Thyroid gland (tissue), 4 donors: ENCODE measurements at regions not wholly inside any gene's neighbourhood (a gene's known extent, or its start where the extent isn't known, plus 50 kb on each side); places are given as distances from the start of the nearest gene placed in this dataset.

Experiments
- CTCF ChIP-seq, 6 experiments: fragments of 200-600 bp in 3 of 6; fragments of 450-650 bp in 3 of 6; sonication (generic) in 3 of 6; IDR thresholded peaks; one replicate each; pipeline ENCODE4 v1.5.1; 2016 to 2019; ENCODE audit warnings: antibody characterized with exemption in 6 of 6, mild to moderate bottlenecking in 2 of 6, inconsistent platforms in 1 of 6, moderate library complexity in 1 of 6
- POLR2A ChIP-seq, 2 donors: fragments of 450-650 bp; IDR thresholded peaks; one replicate each; pipeline ENCODE4 v1.6.1; 2017; ENCODE audit warnings: antibody characterized with exemption in 2 of 2, mild to moderate bottlenecking in 2 of 2, moderate library complexity in 1 of 2

GRCh38 chr4:31187979-31188378 is 467.8 kb downstream of the PCDH7 start:
- TF ChIP-seq CTCF (IDR thresholded peaks at IDR 0.05) (no peak), POLR2A (IDR thresholded peaks at IDR 0.05) (no peak)
